COLO668 (cell line): ENCODE measurements at regions not wholly inside any gene's neighbourhood (a gene's known extent, or its start where the extent isn't known, plus 50 kb on each side); places are given as distances from the start of the nearest gene placed in this dataset.

ENCODE experiments used
- DNase-seq: peaks from one replicate; lab custom pipeline; 2025; ENCODE audit not compliant: unreplicated experiment; lab: John Stamatoyannopoulos, UW

DNA sequence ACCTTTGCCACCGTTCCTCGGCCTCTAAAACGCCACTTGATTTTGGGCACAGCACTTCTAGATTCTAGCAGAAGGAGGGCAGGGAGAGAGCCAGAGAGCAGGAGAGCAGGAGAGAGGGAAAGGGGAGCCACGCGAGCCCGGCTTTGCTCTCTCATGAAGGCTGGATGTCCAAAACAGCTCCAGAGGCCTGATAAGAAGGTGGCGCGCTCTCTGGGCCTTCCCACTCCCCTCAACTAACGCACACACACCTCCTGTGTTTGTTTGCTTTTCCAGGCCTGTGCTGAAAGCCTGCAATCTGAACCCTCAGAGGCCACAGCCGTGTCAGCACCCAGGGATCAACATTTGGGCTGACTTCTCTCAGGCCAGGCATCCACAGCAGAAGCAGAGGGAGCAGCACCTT, 184.8 kb upstream of the SOX11 start:
- DNase-seq = peak; percentile 8

DNA sequence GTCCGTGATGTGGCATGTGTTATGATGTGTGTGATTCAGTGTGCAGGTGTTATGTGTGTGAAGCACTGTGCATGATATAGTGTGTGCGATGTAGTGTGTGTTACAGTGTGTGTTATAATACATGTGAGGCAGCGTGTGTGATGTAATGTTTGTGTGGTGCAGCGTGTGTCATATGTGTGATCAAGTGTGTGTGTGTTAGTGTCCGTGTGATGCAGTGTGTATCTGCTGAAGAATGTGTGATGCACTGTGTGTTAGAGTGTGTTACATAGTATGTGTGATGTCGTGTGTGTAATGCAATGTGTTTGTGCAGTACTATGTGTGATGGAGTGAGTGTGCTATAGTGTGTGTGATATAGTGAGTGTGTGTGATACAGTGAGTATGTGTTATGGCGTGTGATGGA, 182.8 kb upstream of the SOX11 start:
- no peak for DNase-seq

DNA sequence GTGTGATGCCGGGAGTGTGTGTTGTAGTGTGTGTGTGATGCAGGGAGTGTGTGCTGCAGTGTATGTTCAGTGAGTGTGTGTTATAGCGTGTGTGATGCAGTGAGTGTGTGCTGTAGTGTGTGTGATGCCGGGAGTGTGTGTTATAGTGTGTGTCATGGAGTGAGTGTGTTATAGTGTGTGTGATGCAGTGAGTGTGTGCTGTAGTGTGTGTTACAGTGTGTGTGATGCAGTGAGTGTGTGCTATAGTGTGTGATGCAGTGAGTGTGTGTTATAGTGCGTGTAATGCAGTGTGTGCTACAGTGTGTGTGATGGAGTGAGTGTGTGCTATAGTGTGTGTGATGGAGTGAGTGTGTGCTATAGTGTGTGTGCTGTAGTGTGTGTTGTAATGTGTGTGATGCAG, 182.1 kb upstream of the SOX11 start:
- DNase-seq = no peak

DNA sequence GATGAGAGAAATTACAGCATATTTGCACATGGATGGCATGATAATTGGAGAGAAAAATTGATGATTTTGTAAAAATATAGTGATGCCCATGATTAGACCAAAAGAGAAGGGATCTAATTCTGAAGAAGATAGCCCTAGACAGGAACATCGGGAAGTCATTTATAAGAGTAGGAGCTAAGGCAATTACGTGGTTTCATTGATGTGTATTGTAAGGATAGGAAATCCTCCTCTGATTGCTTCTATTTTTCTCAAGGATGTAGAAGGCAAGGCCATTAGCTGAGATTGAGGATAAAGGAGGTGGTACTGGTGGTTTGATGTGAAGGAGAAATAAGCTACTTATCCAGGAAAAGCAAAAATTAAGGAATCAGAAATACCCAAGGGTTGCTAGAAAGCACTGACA, 176.5 kb upstream of the SOX11 start:
- no peak for DNase-seq

DNA sequence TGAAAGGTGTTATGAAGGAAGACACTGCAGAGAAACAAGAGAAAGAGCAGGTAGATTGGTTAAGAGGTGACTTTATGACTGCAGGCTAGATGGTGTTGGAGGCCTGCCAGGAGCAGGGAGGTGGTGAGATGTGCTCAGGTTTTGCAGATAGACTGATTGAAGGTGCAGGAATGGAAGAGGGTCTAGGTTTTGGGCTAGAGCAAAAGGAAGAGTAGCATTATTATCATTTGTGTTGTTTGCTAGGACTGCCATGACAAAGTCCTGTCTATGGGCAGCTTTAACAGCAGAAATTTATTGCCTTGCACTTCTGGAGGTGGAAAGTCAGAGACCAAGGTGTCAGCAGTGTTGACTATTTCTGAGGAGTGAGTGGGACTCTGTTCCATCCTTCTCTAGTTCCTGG, 172.9 kb upstream of the SOX11 start:
- DNase-seq = peak; percentile 3

DNA sequence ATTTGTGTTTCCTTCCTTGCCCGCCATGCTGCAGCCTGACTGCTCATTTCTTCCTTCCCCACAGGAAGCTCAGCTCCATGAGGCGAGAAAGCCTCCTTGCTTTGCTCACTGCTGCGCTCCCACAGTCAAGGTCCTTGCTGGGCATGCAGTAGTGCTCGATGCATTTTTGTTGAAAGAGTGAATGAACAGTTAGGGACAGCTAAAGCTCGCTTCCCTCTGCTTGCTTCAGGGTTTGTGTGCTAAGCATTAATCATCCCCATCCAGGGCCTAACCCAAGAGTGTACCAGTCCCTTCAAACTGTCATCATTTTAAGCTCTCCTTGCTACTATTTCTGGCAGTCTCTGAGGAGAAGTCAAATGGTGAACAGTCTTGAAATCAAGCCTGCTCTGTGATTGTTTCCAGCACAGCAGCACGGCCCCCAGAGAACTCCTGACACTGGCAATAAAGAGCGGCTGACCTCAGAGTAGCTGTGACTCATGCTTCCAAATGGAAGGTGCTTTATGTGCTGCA, 171.7 kb upstream of the SOX11 start:
- no peak for DNase-seq

DNA sequence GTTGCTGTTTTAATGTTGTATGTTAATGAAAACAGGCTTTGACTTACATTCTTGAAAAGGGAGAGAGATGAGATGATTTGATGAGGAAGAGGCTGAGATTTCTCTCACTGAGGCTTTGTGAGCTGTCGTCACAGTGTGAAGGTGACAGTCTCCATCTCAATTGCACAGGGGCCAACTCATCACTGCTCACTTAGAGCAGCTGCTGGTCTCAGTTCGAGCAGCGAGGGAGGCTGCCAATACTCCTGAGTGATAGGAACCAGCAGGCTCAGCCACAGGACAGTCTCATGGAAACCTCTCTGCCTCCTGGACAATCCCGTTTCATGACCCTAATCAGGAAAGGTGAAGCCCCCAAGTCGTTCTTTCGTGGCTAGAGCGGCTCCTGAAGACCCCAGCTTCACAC, 170.7 kb upstream of the SOX11 start:
- DNase-seq = no peak

DNA sequence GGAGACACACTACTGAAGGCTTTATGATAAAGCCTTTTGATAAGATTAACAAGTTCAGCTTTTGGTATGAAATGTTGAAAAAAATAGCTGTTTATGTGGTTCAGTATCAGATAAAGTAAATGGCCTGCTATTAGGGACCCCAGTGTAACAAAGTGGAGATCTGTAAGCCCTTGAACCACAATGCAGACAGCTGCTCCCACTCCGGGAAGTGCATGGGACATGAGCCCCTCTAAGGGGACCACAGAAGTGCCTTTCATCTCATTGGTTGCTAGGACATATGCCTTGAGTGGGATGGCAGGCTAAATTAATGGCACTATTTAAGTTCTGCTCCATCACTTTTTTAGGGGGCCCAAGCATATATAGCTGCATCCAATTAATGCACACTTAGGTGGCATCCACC, 167.6 kb upstream of the SOX11 start:
- no peak for DNase-seq

DNA sequence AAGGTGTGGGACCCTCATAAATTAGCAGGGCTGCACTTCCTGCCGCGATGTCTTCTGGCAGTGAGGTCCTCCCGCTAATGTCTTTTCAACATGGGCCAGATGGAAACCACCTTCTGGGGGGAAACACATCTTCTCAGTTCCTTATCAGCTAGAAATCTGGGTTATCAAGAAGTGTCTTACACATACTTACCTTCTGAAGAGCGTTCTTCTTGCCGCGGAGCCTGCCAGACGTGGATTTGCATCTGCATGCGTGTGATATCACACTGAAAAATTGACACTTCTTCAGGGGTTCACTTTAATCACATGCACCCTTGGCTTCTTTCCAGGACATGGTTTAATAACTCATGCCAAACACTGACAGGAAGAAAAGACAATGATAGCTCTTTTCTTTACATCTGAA, 163.5 kb upstream of the SOX11 start:
- no peak for DNase-seq

DNA sequence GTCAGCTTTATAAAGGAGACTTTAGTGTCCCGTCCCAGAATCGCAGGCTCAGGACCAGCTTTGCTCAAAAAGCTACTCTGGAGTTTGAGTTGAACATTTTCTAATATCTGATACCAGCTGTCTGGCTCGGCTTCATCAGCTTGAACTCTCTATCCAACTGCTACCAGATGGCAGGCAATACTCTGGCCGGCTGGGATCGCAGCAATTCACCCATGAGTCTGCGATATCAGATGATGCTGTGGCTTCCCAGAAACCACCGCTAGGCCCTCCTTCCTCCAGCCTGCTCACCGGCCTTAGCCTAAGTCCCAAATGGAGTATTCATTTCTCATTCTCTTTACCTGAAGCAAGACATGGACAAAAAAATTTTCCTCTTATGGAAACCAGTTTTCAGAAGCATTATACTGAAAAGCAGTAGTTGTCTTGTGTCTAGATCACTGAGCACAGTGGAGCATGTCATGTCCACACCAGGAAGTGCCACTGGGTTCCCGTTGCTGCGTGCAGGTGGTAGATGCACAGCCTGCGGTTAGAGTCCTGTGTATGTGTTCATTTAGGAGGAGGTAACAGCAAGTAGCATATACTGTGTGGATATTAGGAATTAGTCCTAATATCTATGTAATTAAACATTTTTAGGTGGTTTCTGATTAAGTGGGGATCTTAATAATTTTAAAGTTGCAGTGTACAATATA, 162.0 kb upstream of the SOX11 start:
- no peak for DNase-seq

DNA sequence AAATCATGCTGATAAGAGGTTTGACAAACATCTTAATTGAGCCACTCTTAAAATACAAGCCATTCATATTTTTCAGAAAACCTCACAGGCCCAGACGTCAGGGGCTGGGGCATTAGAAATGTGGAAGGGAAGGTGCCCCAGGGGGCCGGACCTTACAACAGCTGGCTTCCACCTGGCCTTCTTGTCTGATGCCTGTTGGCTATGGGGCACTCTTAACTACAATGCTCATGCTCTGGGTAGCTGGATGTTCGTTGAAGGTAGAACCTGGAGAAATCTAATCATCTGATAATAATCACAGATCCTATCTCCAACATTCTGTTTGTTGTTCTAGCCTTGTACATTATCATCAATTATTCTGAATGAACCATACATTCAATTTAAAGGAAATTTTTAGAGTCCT, 156.9 kb upstream of the SOX11 start:
- no peak for DNase-seq

DNA sequence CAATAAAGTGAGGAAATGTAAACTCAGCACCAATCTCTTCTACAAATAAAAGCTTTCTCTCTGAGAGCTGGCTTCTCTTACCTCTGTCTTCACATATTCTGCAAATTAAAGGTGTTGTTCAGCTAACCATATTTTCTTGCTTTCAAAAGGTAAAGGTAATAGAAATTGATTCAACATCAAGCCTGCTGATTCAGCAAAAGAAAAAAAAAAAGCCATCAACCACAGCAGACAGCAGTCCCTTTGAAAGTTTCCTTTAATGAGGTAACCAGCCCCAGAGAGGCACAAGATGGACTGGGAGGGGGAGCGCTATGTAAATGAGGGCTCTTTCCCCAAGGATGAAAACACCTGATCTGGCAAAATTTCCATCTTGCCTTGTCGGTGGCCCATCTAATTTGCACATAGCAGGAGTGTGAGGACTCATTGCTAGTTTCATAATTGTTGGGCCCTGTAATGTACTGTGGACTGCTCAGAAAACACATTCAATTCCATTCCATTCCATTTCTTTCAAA, 154.9 kb upstream of the SOX11 start:
- no peak for DNase-seq

DNA sequence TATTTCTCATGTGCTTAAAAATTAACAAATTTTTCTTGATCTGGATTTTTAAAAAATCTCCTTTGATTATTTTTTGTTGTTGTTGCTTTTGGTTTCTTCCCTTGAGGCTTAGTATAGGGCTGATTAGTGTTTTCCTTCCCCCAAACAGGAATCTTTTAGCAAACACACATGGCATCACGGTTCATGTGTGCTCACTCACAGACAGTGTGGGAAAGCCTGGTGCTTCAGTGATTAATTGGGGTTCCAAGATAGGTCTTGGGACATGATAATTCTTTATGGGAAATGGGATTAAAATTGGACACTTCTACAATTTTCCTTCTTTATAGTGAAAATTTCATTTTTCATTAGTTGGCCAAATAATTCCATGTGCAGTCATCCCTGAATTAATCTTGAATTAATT, 153.9 kb upstream of the SOX11 start:
- DNase-seq = no peak

DNA sequence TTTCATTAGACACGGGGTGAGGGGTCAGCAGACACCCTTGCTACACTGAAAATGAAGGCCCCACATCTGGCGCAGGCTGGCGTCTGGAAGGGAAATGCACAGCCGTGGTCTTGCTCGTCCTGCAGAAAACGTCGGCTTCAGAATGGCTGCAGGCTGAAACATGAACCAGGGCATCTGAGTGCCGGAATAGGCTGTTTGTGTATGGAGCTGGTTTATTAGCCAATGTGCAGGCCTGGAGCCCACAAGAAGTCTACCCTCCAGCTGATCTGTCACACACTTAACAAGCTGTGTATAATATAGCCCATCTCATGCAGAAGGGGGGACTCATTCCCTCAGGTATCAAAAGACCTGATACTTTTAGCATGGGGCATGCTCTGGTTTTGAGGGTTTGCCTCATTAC, 153.4 kb upstream of the SOX11 start:
- no peak for DNase-seq

DNA sequence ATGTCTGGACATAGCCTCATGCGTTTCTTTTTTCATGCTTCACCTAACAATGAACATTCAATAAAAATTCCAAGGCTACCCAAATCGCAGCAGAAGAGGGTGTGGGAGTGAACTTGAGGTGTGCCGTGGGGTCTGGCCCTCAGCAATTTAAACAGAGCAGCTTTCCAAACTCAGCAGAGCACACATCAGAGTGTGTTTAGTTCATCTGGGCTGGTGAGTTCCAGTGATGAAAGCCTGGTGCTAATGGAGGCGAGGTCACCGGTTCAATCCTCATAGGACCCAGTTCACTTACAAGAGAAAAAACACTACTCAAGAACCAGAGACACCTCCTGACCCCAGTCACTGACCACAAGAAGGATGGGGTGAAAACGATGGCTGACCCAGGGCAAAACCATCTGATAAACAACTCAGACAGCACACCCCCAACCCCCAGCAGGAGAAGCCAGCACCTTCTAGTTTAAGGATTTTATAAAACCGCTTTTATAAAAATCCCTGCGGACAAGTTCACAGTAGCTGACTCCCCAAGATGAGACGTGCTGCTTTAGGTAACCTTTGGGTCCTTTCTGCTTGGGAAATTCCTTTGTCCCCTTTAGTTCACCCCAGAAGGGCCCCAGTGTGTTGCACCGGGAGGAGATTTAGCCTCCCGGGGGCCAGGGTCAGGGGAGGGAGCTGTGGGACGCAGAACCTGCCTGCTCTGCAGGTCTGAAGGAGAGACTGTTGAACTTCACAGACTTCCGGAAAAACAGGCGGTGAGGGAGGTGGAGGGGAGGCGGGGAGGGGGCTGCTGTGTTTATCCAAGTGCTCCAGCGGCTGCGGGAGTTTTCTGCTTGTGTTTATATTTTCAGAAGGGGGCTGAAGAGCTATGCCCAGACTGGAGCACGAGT, 152.7 kb upstream of the SOX11 start:
- no peak for DNase-seq

DNA sequence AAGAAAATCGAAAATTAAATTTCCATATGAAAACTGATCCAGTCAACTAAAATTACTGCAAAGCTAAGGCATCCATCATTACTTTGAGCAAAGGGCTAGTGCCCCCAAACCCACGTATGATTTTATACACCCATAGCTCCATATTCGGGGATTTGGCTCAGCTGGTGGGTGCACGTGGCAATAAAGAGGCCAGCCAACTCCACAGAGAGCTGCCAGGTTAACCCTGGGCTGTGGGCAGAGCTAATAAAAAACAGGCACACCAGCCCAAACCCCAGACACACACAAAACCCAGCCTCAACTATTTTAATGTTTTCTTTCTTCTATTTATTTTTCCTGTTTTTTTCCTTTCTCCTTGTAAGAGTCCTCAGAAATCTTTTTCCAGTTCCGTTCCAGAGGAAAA, 151.3 kb upstream of the SOX11 start:
- no peak for DNase-seq

DNA sequence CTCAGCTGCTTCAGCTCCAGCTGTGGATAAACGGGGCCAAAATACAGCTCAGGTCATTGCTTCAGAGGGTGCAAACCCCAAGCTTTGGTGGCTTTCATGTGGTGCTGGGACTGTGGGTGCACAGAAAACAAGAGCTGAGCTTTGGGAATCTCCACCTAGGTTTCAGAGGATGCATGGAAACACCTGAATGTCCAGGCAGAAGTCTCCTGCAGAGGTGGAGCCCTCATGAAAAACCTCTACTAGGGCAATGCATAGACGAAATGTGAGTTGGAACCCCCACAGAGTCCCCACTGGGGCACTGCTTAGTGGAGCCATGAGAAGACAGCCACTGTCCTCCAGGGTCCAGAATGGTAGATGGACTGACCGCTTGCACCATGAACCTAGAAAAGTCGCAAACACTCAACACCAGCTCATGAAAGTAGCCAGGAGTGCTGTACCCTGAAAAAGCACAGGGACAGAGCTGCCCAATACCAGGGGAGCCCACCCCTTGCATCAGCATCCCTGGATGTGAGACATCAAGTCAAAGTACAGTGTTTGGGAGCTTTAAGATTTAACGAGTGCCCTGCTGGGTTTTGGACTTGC, 147.9 kb upstream of the SOX11 start:
- no peak for DNase-seq

DNA sequence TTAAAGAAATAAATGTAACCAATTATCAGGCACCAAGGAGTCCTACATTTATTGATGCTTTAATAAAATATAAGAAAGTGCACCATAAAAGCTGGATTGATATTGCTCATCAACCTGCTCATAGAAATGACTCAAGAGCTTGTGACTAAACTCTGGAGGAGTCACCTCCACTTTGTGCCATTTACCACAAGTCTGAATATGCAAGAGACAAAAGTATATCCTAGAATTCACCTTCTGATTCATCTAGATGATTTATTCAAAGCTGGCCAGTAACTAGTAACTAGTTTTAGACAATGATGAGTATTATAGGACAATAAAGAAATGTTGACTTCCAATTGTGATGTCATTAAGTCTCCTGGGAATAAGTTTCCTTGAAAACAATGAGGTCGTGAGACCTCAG, 146.0 kb upstream of the SOX11 start:
- DNase-seq = no peak

DNA sequence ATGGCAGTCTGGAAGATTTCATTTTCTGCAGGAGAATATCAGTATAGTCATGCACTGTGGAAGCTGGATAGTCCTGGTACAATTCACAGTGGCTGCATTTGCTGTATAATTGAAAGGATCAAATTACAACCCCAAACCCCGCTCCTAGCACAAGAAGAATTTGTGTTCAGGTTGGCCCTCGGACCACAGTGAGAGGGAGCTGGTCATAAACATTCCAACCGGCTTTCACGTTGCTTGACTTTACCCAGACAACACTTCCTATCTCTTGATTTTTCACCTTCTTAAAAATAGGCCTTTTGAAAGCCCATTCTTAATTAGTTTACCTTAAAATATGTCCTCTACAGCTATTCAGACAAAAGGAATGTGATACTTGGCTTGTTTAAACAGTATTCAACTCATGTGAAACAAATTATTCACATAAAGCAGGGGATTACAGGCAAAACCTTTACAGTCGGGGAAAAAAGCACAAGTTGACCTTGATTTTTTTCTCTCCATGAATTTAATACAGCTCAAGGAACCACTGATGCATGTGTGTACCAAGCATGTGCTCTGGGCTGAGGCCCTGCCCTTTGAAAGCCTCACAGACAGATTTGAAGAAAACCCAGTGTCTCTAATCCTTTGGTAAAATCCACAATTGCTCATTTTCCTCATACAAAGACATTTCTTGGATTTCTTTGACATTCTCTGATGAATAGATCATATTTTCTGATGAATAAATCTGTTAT, 143.0 kb upstream of the SOX11 start:
- no peak for DNase-seq

DNA sequence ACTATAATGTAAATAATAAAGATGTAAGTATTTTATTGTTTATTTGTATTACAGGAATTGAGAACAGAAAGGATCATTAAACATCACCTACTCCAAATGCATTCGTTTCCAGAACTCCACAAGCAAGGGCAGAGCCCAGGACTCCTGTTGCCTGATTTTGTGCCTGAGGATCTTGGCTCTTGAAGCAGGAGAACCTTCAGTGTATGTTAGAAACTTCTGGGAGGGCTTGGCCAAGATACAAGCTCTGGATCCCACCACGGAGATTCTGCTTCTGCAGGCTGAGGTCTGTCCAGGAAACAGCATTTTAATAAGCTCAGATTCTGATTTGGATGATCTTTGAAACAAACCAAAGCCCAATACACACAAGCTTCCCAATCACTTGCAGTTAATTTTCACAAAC, 142.4 kb upstream of the SOX11 start:
- DNase-seq = no peak

DNA sequence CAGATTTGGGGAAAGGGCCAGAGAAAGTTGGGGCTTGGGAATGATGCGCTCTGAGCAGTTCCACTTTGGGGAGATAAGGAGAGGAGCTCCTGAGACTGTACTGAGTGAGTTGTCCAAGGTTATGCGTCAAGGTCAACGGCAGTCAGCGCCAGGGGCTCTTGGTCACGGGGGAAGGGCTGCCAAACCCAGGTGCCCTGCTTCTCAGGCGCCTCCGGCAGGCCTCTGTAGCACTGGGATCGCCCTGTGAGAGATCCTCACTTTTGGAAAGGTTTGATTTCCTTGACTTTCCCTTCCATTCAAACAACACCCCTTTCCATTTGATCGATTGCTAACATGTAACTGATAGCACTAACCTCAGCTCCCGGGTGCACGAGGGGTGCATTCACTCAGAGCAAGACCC, 136.5 kb upstream of the SOX11 start:
- no peak for DNase-seq
